ENCODE measurements at regions not wholly inside any gene's neighbourhood (a gene's known extent, or its start where the extent isn't known, plus 50 kb on each side); places are given as distances from the start of the nearest gene placed in this dataset.

- DNase-seq, result no peak
These were observed 225.9 kb upstream of the DPH6 start for GRCh38 chr15:35771746-35772442.

- no peak for DNase-seq
These were observed 228.7 kb upstream of the DPH6 start for GRCh38 chr15:35774653-35775052.

GRCh38 chr15:35775471-35775870, 229.5 kb upstream of the DPH6 start:
- no peak for DNase-seq

GRCh38 chr15:35777061-35777460, 231.1 kb upstream of the DPH6 start:
- DNase-seq, result no peak

GRCh38 chr15:35783203-35783602, 237.2 kb upstream of the DPH6 start:
- no peak for DNase-seq

GRCh38 chr15:35784745-35785144, 238.8 kb upstream of the DPH6 start:
- DNase-seq, result no peak

GRCh38 chr15:35810007-35810406, 264.0 kb upstream of the DPH6 start:
- DNase-seq, result no peak

- no peak for DNase-seq
These were observed 267.6 kb upstream of the DPH6 start for GRCh38 chr15:35813573-35813972.

GRCh38 chr15:35818846-35819245, 272.9 kb upstream of the DPH6 start:
- no peak for DNase-seq

GRCh38 chr15:35822153-35822552, 276.2 kb upstream of the DPH6 start:
- no peak for DNase-seq

GRCh38 chr15:35827141-35827540, 281.2 kb upstream of the DPH6 start:
- no peak for DNase-seq

GRCh38 chr15:35827911-35828310, 281.9 kb upstream of the DPH6 start:
- DNase-seq, result no peak

GRCh38 chr15:35833581-35833980, 287.6 kb upstream of the DPH6 start:
- DNase-seq, result no peak

- DNase-seq, result no peak
These were observed 288.4 kb upstream of the DPH6 start for GRCh38 chr15:35834216-35834830.

- no peak for DNase-seq
These were observed 288.9 kb upstream of the DPH6 start for GRCh38 chr15:35834866-35835265.

- DNase-seq, result no peak
These were observed 292.6 kb upstream of the DPH6 start for GRCh38 chr15:35838424-35839111.

GRCh38 chr15:35842631-35843030, 296.7 kb upstream of the DPH6 start:
- no peak for DNase-seq

GRCh38 chr15:35843498-35843897, 297.5 kb upstream of the DPH6 start:
- no peak for DNase-seq

- no peak for DNase-seq
These were observed 304.3 kb upstream of the DPH6 start for GRCh38 chr15:35850284-35850683.

- no peak for DNase-seq
These were observed 305.5 kb upstream of the DPH6 start for GRCh38 chr15:35851491-35851890.

GRCh38 chr15:35852818-35853624, 307.1 kb upstream of the DPH6 start:
- no peak for DNase-seq

GRCh38 chr15:35854316-35854715, 308.4 kb upstream of the DPH6 start:
- DNase-seq, result no peak
